PC-3 (cell line): ENCODE measurements at regions not wholly inside any gene's neighbourhood (a gene's known extent, or its start where the extent isn't known, plus 50 kb on each side); places are given as distances from the start of the nearest gene placed in this dataset.

Experiments
- ATAC-seq: fragments of 200-7000 bp; cut with Tn5 transposase; 2 replicates; pipeline ENCODE4 v1.9.1; 2020; ENCODE audit warnings: mild to moderate bottlenecking, moderate library complexity
- BruUV-seq: library from RNA; stranded (reverse); fragments of 400-500 nt; replicated peaks from 2 replicates; lab custom pipeline; 2021; lab: Mats Ljungman, UMichigan
- CTCF ChIA-PET: fragments of 300-600 bp; sonication (Branson Sonifier 250); formaldehyde crosslinking; loops from one replicate; lab custom pipeline; 2022; ENCODE audit warnings: antibody characterized with exemption; lab: Charles Lee
- POLR2A ChIA-PET: fragments of 300-600 bp; sonication (Branson Sonifier 250); formaldehyde crosslinking; loops from one replicate; lab custom pipeline; 2022; ENCODE audit warnings: antibody characterized with exemption; ENCODE audit not compliant: unreplicated experiment; lab: Charles Lee
- DNase-seq: peaks from one replicate; pipeline ENCODE4 v3.0.0-alpha.2; 2015
- H2AFZ ChIP-seq: fragments of 300-600 bp; sonication (generic); 2 replicates; pipeline ENCODE4 v1.6.0; 2016; ENCODE audit warnings: antibody characterized with exemption, low read length
- H3F3A ChIP-seq: fragments of 300-600 bp; sonication (generic); one replicate; pipeline ENCODE4 v1.6.0; 2017; ENCODE audit warnings: antibody characterized with exemption, low read length, control low read depth, mild to moderate bottlenecking; ENCODE audit not compliant: unreplicated experiment
- H3K27ac ChIP-seq: fragments of 300-600 bp; sonication (generic); 2 replicates; pipeline ENCODE4 v1.5.1; 2016; ENCODE audit warnings: mild to moderate bottlenecking, low read length
- H3K27me3 ChIP-seq: fragments of 300-600 bp; sonication (generic); 2 replicates; pipeline ENCODE4 v1.6.1; 2016; ENCODE audit warnings: low read length, mixed read lengths
- H3K36me3 ChIP-seq: fragments of 300-600 bp; sonication (generic); 2 replicates; pipeline ENCODE4 v1.6.1; 2016; ENCODE audit warnings: low read depth, mixed run types, low read length, mixed read lengths
- H3K4me1 ChIP-seq: fragments of 300-600 bp; sonication (generic); 2 replicates; pipeline ENCODE4 v1.5.1; 2016; ENCODE audit warnings: low read length; ENCODE audit not compliant: insufficient read depth
- H3K4me2 ChIP-seq: fragments of 300-600 bp; sonication (generic); 2 replicates; pipeline ENCODE4 v1.6.0; 2016; ENCODE audit warnings: low read length
- H3K4me3 ChIP-seq: fragments of 300-600 bp; sonication (generic); 2 replicates; pipeline ENCODE4 v1.5.1; 2016; ENCODE audit warnings: mild to moderate bottlenecking, low read length, mixed read lengths
- H3K79me2 ChIP-seq: fragments of 300-600 bp; sonication (generic); 2 replicates; pipeline ENCODE4 v1.6.1; 2017; ENCODE audit warnings: low read length, mixed read lengths
- H3K9ac ChIP-seq: fragments of 300-600 bp; sonication (generic); 2 replicates; pipeline ENCODE4 v1.6.0; 2016; ENCODE audit warnings: mild to moderate bottlenecking, low read length
- H3K9me2 ChIP-seq: fragments of 300-600 bp; sonication (generic); replicated peaks from 2 replicates; pipeline ENCODE4 v1.6.1; 2016; ENCODE audit warnings: mixed run types, low read length, mixed read lengths
- H3K9me3 ChIP-seq: fragments of 300-600 bp; sonication (generic); 2 replicates; pipeline ENCODE4 v1.6.1; 2016; ENCODE audit warnings: low read length, mixed read lengths
- H4K20me1 ChIP-seq: fragments of 300-600 bp; sonication (generic); 2 replicates; pipeline ENCODE4 v1.6.1; 2016; ENCODE audit warnings: low read length, mixed read lengths
- EZH2 ChIP-seq: fragments of 300-600 bp; sonication (generic); IDR thresholded peaks from one replicate; pipeline ENCODE4 v1.6.1; 2017; ENCODE audit warnings: antibody characterized with exemption, mild to moderate bottlenecking, low read length; ENCODE audit not compliant: unreplicated experiment
- EZH2phosphoT487 ChIP-seq: fragments of 300-600 bp; sonication (generic); IDR thresholded peaks from 2 replicates; pipeline ENCODE4 v1.6.1; 2018; ENCODE audit warnings: mild to moderate bottlenecking, antibody characterized with exemption, low read length, borderline replicate concordance
- intact Hi-C: fragments of 100-400 bp; cut with micrococcal nuclease; formaldehyde crosslinking; loops from 2 replicates; pipeline ENCODE4 v1.9.0; 2023
- TF ChIP-seq, protein P1 (sequence below): fragments of 300-600 bp; sonication (generic); conservative IDR thresholded peaks from 2 replicates; pipeline ENCODE4 v1.5.1; 2017; ENCODE audit warnings: antibody characterized with exemption, low read depth, mild to moderate bottlenecking, low read length

GRCh38 chr2:159853101-159853500 is 55.1 kb upstream of the CD302 start:
- Histone ChIP-seq H3K27me3 (no peaks in the 10 kb centered on the region), H3K4me2 (no peak overlapping the region), H3K79me2 (no peaks in the 10 kb centered on the region), H4K20me1 (no peaks in the 10 kb centered on the region), H3K9ac (no peak overlapping the region), H3K9me2 (no peaks in the 10 kb centered on the region), H3K9me3 (no peaks in the 10 kb centered on the region), H3F3A (no peaks in the 10 kb centered on the region), H3K4me1 (no peaks in the 10 kb centered on the region), H3K36me3 (no peaks in the 10 kb centered on the region), H3K4me3 (no peak overlapping the region), H3K27ac (no peak overlapping the region), H2AFZ (no peak overlapping the region)
- CTCF ChIA-PET = no interaction called here
- DNase-seq (no peak), ATAC-seq (no peak)
- TF ChIP-seq, protein P1, sequence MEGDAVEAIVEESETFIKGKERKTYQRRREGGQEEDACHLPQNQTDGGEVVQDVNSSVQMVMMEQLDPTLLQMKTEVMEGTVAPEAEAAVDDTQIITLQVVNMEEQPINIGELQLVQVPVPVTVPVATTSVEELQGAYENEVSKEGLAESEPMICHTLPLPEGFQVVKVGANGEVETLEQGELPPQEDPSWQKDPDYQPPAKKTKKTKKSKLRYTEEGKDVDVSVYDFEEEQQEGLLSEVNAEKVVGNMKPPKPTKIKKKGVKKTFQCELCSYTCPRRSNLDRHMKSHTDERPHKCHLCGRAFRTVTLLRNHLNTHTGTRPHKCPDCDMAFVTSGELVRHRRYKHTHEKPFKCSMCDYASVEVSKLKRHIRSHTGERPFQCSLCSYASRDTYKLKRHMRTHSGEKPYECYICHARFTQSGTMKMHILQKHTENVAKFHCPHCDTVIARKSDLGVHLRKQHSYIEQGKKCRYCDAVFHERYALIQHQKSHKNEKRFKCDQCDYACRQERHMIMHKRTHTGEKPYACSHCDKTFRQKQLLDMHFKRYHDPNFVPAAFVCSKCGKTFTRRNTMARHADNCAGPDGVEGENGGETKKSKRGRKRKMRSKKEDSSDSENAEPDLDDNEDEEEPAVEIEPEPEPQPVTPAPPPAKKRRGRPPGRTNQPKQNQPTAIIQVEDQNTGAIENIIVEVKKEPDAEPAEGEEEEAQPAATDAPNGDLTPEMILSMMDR = no peak
- no peak for TF ChIP-seq EZH2
- no peak for TF ChIP-seq EZH2phosphoT487
- POLR2A ChIA-PET = no interaction called here
- BruUV-seq = no TSS peak
- intact Hi-C loops = no loop called here

DNA sequence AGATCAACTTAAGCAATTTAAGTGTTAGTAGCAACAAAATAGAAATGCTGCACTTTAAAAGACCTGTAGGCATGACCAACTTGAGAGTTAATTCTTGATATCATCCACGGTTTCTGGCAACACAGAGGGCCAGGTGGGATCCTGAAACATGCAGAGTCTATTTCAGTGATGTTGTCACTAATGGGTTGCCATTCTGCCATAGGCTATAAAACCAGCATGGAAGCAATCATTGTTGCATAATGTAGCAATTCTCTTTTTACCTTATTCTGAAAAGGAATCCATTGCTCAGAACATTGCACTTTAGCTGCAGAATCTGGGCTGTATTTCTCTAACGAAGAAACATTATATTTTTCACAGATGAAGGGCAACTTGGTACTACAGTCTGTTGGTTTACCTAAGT is 53.9 kb upstream of the CD302 start:
- H2AFZ ChIP-seq = no peak overlapping the region
- ChIA-PET CTCF (no interaction called here), POLR2A (no interaction called here)
- no peaks in the 10 kb centered on the region for H3F3A ChIP-seq
- no peaks in the 10 kb centered on the region for H3K9me2 ChIP-seq
- BruUV-seq = no TSS peak
- H3K4me2 ChIP-seq = no peak overlapping the region
- no peak overlapping the region for H3K27ac ChIP-seq
- no peaks in the 10 kb centered on the region for H3K9me3 ChIP-seq
- H4K20me1 ChIP-seq = no peaks in the 10 kb centered on the region
- no peak for ATAC-seq
- TF ChIP-seq EZH2 (no peak), EZH2phosphoT487 (no peak)
- TF ChIP-seq, protein P1 = no peak
- H3K27me3 ChIP-seq = no peaks in the 10 kb centered on the region
- intact Hi-C loops = no loop called here
- H3K4me3 ChIP-seq = no peak overlapping the region
- no peak for DNase-seq
- no peaks in the 10 kb centered on the region for H3K79me2 ChIP-seq
- H3K36me3 ChIP-seq = no peaks in the 10 kb centered on the region
- H3K9ac ChIP-seq = no peak overlapping the region
- no peaks in the 10 kb centered on the region for H3K4me1 ChIP-seq

DNA sequence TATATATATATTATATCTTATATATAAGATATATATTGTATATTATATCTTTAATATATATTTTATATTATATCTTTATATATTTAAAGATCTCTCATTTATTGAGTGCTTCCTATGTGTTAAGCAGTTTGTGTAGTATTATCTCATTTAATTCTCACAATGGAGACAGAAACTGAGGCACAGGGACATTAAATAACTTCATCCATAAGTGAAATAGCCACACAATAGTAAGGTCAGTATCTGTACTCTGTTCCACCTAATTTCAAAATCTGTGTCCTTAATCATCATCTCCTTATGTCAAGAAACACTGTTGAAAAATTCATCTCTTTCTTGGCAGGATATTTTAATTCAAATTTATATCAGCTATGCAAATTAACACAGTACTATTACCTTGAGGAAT is 52.8 kb upstream of the CD302 start:
- H4K20me1 ChIP-seq = no peaks in the 10 kb centered on the region
- H3K4me3 ChIP-seq = no peak overlapping the region
- H2AFZ ChIP-seq = no peak overlapping the region
- no peaks in the 10 kb centered on the region for H3K9me2 ChIP-seq
- no peaks in the 10 kb centered on the region for H3K36me3 ChIP-seq
- DNase-seq (no peak), ATAC-seq (no peak)
- H3K9ac ChIP-seq = no peak overlapping the region
- no peaks in the 10 kb centered on the region for H3F3A ChIP-seq
- TF ChIP-seq EZH2 = no peak
- H3K27me3 ChIP-seq = no peaks in the 10 kb centered on the region
- no TSS peak for BruUV-seq
- ChIA-PET CTCF (no interaction called here), POLR2A (no interaction called here)
- intact Hi-C loops = no loop called here
- H3K79me2 ChIP-seq = no peaks in the 10 kb centered on the region
- no peaks in the 10 kb centered on the region for H3K9me3 ChIP-seq
- H3K27ac ChIP-seq = no peak overlapping the region
- no peaks in the 10 kb centered on the region for H3K4me1 ChIP-seq
- H3K4me2 ChIP-seq = no peak overlapping the region
